WTC11 (cell line): ENCODE measurements at regions not wholly inside any gene's neighbourhood (a gene's known extent, or its start where the extent isn't known, plus 50 kb on each side); places are given as distances from the start of the nearest gene placed in this dataset.

Experiments used
- ATAC-seq: fragments of 200-7000 bp; cut with Tn5 transposase; 2 replicates; pipeline ENCODE4 v1.10.0; 2021; ENCODE audit warnings: mild to moderate bottlenecking, moderate library complexity
- CTCF ChIA-PET: fragments of 300-600 bp; sonication (Branson Sonifier 250); formaldehyde crosslinking; loops from one replicate; lab custom pipeline; 2021; ENCODE audit warnings: antibody characterized with exemption; lab: Charles Lee
- POLR2A ChIA-PET: fragments of 350-600 bp; sonication (Branson Sonifier 250); formaldehyde crosslinking; loops from one replicate; lab custom pipeline; 2021; ENCODE audit warnings: antibody characterized with exemption; lab: Charles Lee
- DNase-seq: peaks from one replicate; pipeline ENCODE4 v3.0.0; 2021; ENCODE audit warnings: low spot score
- H3K27ac Mint-ChIP-seq: 2 replicates; pipeline ENCODE4 v1.8.0; 2021; ENCODE audit warnings: mixed read lengths
- H3K27me3 Mint-ChIP-seq: 2 replicates; pipeline ENCODE4 v1.8.0; 2021; ENCODE audit warnings: low read depth, mild to moderate bottlenecking, moderate library complexity, mixed read lengths
- H3K36me3 Mint-ChIP-seq: 2 replicates; pipeline ENCODE4 v1.8.0; 2021; ENCODE audit warnings: mixed read lengths
- H3K4me1 Mint-ChIP-seq: 2 replicates; pipeline ENCODE4 v1.8.0; 2022; ENCODE audit warnings: mixed read lengths
- H3K4me3 Mint-ChIP-seq: 2 replicates; pipeline ENCODE4 v1.8.0; 2021; ENCODE audit warnings: mild to moderate bottlenecking, moderate library complexity, mixed read lengths
- H3K9me3 Mint-ChIP-seq: 2 replicates; pipeline ENCODE4 v1.8.0; 2021; ENCODE audit warnings: mixed read lengths
- NR1H2 ChIP-seq: sonication (generic); formaldehyde crosslinking; IDR thresholded peaks from 2 replicates; pipeline ENCODE4 v1.9.0; 2021; ENCODE audit warnings: mild to moderate bottlenecking, moderate library complexity, missing genetic modification reagents
- NR2C2 ChIP-seq: sonication (generic); formaldehyde crosslinking; IDR thresholded peaks from 2 replicates; pipeline ENCODE4 v1.8.0; 2022; ENCODE audit warnings: mild to moderate bottlenecking, missing genetic modification reagents
- ZNF532 ChIP-seq: fragments of 250-450 bp; sonication (Bioruptor Pico); IDR thresholded peaks from 2 replicates; pipeline ENCODE4 v1.9.0; 2021; ENCODE audit warnings: mild to moderate bottlenecking, borderline replicate concordance
- TF ChIP-seq, protein P1 (sequence below): fragments of 250-450 bp; sonication (Bioruptor Pico); conservative IDR thresholded peaks from 2 replicates; pipeline ENCODE4 v1.9.0; 2021; ENCODE audit warnings: mild to moderate bottlenecking
- TF ChIP-seq, protein P2 (sequence below): fragments of 250-450 bp; sonication (Bioruptor Pico); IDR thresholded peaks from 2 replicates; pipeline ENCODE4 v2.1.2; 2022; ENCODE audit warnings: mild to moderate bottlenecking, moderate library complexity

DNA sequence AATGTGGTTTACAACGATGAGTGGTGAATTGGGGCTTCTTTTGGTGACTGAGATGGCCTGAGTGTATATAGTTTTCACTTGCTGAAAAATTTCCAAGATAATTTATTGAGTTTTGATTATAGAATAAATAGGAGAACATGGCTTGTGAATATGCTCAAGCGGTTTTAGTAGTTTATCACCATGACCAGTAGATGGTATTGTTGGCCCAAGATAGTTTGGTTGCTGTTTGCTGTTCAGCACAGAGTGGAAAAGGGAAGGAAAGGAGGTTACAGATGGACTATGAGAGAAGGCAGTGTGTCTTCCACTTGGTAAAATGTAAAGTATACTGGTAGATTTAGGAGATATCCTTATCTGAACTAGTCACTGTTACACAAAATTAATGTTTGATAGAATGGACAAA lies 55.8 kb upstream of the POU4F2 start:
- no peak overlapping the region for H3K4me3 Mint-ChIP-seq
- no peaks in the 10 kb centered on the region for H3K9me3 Mint-ChIP-seq
- POLR2A ChIA-PET = no interaction called here
- DNase-seq (no peak), ATAC-seq (peak; percentile 63)
- CTCF ChIA-PET = no interaction called here
- H3K27me3 Mint-ChIP-seq = no peaks in the 10 kb centered on the region
- TF ChIP-seq NR1H2 (CRISPR knock-in tag) = no peak
- no peak for TF ChIP-seq ZNF532
- H3K4me1 Mint-ChIP-seq = no peaks in the 10 kb centered on the region
- H3K36me3 Mint-ChIP-seq = no peaks in the 10 kb centered on the region
- no peak overlapping the region for H3K27ac Mint-ChIP-seq

DNA sequence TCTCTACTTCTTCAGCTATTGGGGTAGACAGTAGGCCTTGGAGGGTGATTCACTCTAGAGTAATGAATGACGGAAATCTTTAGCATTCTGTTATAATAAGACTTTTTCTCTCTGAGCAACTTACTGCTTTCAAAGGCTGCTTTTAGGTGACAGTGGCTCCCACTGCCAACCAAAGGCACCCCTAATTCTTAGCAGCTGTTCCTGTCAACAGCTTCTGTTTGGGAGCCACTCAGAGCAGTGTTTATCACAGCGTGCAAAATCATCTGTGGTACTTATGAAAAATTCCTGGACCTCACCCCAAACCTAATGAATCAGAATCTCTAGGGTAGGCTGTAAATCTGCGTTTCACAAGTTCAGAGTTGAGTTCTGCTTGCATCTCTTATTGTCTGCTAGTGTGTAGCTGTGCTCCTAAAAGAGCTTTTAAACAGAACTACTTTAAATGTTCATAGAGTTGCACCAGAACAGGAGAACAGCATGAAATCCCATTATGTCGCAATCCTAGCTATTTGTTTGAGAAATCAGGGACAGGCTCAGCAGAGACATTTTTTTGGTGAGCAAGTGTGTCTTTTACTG lies 52.8 kb upstream of the POU4F2 start:
- CTCF ChIA-PET = interaction anchor here (1.1 kb wide), 1 partner anchor 511 kb away, joined by 4 read pairs; no protein-coding TSS in a partner anchor
- Mint-ChIP-seq H3K4me1 (no peaks in the 10 kb centered on the region), H3K4me3 (no peak overlapping the region), H3K36me3 (no peaks in the 10 kb centered on the region), H3K27ac (no peak overlapping the region), H3K27me3 (no peaks in the 10 kb centered on the region), H3K9me3 (no peaks in the 10 kb centered on the region)
- POLR2A ChIA-PET = interaction anchor here (0.6 kb wide), 2 partner anchors 240 to 374 kb away, joined by 3 read pairs; no protein-coding TSS in a partner anchor
- DNase-seq (no peak), ATAC-seq (no peak)
- no peak for TF ChIP-seq NR2C2 (CRISPR knock-in tag)
- TF ChIP-seq, protein P1, sequence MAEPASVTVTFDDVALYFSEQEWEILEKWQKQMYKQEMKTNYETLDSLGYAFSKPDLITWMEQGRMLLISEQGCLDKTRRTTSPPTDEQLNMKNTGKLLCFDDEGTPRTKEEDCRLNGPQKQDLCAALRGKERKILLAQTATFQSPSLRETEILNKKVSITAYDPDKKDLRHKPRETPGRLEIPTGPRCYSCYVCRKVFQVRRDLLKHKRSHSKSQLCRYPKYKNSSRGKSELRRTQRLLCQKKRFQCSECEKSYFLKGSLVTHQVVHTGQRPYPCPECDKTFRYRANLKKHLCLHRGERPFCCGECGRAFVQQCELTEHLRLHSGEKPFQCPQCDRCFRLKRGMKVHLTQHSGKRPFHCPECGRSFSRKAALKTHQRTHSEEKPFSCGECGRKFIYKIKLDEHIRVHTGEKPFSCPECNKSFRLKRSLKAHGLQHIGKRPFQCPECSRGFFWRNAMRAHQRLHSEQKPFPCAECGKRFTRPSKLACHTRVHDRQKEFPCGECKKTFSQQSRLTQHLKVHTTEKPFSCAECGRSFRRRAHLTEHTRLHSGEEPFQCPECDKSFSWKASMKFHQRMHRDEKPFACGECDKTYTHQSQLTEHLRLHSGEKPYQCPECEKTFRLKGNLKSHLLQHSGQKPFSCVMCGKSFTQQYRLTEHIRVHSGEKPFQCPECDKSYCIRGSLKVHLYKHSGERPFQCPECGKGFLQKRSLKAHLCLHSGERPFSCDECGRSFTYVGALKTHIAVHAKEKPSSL = no peak
- TF ChIP-seq, protein P2, sequence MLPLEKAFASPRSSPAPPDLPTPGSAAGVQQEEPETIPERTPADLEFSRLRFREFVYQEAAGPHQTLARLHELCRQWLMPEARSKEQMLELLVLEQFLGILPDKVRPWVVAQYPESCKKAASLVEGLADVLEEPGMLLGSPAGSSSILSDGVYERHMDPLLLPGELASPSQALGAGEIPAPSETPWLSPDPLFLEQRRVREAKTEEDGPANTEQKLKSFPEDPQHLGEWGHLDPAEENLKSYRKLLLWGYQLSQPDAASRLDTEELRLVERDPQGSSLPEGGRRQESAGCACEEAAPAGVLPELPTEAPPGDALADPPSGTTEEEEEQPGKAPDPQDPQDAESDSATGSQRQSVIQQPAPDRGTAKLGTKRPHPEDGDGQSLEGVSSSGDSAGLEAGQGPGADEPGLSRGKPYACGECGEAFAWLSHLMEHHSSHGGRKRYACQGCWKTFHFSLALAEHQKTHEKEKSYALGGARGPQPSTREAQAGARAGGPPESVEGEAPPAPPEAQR = no peak
